HG03103 (cell line): ENCODE measurements at regions not wholly inside any gene's neighbourhood (a gene's known extent, or its start where the extent isn't known, plus 50 kb on each side); places are given as distances from the start of the nearest gene placed in this dataset.
"Not testable (repeated sequence)": the region's sequence is repeated elsewhere in the genome, so short reads cannot be mapped to it uniquely, and the experiment has no call there.

Source experiments
- ATAC-seq: cut with Tn5 transposase; IDR thresholded peaks from one replicate; pipeline ENCODE4 v1.9.1; 2021; ENCODE audit warnings: low read depth; ENCODE audit not compliant: unreplicated experiment

DNA sequence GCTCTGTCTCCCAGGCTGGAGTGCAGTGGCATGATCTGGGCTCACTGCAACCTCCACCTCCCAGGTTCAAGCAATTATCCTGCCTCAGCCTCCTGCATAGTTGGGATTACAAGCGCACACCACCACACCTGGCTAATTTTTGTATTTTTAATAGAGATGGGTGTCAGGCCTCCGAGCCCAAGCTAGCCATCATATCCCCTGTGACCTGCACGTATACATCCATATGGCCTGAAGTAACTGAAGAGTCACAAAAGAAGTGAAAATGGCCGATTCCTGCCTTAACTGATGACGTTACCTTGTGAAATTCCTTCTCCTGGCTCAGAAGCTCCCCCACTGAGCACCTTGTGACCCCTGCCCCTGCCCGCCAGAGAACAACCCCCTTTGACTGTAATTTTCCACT, 109.6 kb upstream of the CLINT1 start:
- not testable (repeated sequence) for ATAC-seq

DNA sequence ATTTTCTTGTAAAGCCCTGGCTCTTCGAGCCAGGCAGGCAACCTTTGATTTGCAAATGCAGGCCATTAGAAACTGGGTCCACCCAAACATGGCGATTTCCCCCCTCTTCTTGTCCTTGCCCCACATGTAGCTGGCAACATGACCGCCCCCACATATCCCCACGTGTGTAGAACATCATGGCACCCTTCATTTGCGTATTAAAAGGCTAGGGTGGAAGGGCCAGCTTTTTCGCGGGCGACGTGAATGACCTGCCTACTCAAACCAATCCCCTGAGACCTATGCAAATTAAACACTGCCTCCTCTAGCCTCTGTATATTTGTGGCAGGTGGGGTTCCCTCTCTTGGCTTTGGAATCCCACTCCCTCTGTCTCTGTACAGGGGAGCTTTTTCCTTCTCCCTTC, 107.0 kb upstream of the CLINT1 start:
- ATAC-seq, result no peak

DNA sequence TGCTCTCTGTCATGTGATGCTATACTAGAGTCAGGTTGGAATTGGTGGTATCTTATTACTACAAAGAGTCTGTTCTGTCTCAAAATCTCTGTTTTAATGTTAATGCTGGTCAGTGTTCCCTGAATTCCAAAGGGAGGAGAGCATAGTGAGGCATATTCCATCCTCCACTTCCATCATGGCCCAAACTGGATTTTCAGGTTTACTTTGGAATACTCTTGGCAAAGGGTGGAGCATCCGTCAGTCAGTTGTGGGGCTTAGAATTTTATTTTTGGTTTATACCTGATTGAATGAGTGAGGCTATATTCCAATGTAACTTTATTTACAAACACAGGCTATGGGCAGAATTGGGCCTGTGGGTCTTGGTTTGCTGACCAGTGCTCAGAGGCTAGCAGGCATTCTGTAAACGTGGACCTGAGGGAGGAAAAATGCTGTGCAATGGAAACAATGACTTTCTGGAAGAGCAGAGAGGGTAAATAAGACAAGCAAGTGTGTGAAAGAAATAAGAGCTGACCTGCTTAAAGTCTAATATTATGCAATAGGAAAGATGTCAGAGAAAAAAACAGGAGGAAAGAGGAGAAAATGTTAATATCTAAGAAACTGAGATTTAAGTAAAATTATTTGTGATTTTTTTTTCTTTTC, 106.2 kb upstream of the CLINT1 start:
- no peak for ATAC-seq

GRCh38 chr5:157963761-157964160, 104.8 kb upstream of the CLINT1 start:
- ATAC-seq, result no peak

DNA sequence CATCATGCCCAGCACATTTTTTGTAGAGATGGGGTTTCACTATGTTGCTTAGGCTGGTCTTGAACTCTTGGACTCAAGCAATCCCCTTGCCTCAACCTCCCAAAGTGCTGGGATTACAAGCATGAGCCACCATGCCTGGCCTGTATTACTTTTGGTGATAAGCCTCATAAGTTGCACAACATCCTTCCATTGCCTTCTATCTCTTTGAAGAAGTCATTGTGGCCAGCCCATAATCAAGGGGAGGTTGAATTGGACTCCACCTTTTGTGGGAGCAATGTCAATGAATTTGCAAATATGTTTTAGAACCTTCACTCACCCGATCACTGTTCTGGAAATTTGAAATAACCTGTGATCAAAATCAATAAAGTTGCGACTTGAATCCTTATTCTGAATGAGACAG, 104.3 kb upstream of the CLINT1 start:
- ATAC-seq, result no peak

DNA sequence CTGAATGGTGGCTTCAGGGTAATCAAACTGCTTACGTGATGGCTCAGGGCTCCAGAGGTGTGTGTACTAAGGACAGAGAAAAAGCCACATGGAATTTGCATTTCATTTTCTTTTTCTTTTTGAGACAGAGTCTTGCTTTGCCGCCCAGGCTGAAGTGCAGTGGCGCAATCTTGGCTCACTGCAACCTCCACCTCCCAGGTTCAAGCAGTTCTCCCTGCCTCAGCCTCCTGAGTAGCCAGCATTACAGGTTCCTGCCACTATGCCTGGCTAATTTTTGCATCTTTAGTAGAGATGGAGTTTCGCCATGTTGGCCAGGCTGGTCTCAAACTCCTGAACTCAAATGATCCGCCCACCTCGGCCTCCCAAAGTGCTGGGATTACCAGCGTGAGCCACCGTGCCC, 103.7 kb upstream of the CLINT1 start:
- not testable (repeated sequence) for ATAC-seq

- ATAC-seq, result no peak
Observed at GRCh38 chr5:157961896-157962590, 103.1 kb upstream of the CLINT1 start.

DNA sequence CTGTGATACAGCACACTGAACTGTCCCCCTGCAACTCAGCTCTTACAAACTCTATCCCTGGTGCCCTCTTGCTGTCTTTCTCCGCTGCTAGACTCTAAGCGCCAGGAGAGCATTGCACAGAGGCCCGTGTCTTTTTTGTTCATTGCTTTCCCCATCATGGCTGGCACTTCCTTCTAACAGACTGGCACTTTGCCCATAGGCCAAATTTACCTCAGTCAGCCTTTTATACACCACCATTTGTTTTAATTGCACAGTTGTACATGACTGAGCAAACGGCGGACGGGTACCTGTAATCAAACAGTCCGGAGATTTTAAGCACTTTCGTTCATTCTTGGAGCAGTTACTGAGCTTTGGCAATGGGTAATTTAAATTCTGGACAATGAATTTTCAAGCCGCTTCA, 102.2 kb upstream of the CLINT1 start:
- ATAC-seq, result no peak

GRCh38 chr5:157959370-157959769, 100.4 kb upstream of the CLINT1 start:
- no peak for ATAC-seq

DNA sequence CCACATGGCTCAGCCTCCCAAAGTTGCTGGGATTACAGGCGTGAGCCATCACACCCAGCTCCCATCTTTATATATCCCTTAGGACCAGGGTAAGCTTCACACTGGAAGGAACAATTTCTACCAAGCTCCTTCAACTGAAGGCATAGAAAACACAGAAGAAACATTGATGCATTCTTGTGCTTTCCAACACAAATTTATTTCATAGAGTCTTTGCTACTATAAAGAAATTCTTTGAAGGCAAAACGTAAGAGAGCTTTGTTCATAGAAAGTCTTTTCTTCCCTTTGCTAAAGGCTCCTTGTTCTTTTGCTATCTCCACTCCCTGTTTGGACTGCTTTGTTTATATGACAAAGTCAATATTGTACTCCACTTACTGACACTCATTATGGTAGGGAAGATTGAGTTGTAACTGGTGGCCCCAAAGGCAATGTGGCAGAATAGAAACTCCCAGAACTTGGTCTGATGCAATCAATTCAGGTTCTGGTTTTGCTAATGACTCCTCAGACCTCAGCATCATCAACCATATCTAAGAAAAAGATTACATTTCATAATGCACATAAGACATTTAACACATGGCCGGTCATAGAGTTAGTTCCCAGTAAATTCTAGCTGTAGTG, 97.4 kb upstream of the CLINT1 start:
- no peak for ATAC-seq

DNA sequence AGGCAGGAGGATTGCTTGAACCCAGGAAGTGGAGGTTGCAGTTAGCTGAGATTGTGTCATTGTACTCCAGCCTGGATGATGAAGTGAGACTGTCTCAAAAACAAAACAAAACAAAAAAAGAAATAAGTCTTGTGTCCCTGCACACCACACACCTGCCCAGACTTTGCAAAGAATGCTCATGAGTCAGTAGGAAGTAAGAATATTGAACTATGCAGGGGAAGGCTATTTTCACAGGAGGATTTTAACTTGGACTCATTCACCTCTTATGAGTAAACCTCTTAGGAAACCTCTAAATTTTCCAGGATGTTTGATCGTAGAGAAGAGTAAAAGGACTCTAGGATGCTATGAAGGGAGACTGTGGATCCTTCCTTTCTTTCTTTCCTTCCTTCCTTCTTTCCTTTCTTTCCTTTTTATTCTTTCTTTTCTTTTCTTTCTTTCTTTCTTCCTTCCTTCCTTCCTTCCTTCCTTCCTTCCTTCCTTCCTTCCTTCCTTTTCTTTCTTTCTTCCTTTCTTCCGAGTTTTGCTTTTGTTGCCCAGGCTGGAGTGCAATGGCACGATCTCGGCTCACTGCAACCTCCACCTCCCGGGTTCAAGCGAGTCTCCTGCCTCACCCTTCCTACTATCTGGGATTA, 96.7 kb upstream of the CLINT1 start:
- no peak for ATAC-seq

- ATAC-seq, result no peak
Observed at GRCh38 chr5:157952374-157952685, 93.4 kb upstream of the CLINT1 start.

DNA sequence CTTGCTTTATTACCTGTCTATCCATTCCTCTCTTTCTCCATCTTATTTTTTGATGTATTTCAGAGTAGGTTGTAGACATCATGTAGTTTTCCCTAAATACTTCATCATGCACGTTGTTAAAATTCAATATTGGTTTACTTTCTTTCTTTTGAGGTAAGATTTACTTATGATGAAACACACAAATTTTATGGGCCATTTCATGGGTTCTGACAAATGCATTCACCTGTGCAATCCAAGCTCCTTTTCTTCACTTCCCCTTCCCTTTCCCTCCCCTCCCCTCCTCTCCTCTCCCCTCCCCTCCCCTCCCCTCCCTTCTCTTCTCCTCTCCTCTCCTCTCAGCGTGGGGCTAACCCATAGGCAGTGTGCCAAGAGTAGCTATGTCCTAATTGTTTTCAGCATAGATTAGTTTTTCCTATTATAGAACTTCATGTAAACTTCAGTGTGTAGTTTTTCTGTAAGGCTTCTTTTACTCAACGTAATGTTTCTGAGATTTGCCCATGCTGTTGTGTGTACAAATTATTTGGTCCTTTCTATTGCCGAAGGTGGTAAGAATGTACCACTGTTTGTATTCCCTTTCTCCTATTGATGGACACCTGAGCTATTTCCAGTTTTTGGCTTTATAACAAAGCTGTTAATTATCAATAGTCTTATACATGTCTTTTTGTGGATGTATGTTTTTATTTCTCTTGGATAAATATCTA, 92.9 kb upstream of the CLINT1 start:
- ATAC-seq, result no peak

DNA sequence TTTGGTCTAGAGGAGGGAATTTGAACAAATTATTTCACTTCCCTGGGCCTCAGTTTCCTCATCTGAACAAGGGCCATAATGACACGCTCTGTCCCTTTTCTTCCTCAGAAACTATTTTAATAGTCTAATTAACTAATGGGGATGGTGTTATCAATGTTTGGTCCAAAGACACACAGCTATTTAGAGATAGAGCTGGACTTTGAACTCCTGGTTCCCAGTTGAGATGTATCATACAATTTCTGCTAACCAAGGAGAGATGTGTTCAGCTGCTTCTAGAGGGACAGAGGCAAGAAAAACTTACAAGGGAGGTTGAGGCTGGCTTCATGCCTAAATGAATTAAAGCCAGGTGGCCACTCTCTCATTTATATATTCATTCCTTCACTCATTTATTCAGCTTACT, 90.6 kb upstream of the CLINT1 start:
- ATAC-seq, result no peak

DNA sequence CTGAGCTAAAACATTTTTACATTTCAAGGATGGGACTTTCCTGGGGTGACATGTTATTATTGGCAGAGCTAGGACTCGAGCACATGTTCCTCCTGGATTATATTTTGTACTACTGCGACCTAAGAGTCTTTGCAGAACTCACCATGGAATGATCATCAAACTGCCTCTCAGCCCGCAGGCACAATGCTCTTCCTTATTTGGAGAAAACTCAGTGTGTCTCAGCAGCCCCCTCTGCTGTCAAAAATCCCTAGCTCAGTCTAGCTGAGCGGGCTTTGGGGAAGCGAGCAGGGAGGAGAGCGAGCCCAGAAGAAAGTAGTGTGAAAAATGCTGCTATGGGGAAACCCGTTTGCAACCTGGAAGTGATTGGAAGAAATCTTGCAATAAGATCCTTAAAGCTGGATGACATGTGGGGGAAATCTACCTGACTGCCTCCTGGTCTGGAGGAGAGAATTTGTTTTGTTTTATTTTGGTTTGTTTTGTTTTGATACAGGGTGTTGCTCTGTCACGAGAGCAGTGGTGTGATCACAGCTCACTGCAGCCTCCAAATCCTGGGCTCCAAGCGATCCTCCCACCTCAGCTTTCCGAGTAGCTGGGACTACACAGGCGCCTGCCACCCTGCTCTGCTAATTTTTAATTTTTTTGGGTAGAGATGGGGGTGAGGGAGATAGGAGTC, 89.9 kb upstream of the CLINT1 start:
- peak; percentile 90 for ATAC-seq

- no peak for ATAC-seq
Observed at GRCh38 chr5:157947156-157947555, 88.2 kb upstream of the CLINT1 start.

- ATAC-seq, result not testable (repeated sequence)
Observed at GRCh38 chr5:157945822-157946221, 86.9 kb upstream of the CLINT1 start.

GRCh38 chr5:157944938-157945337, 86.0 kb upstream of the CLINT1 start:
- no peak for ATAC-seq

GRCh38 chr5:157944077-157944633, 85.2 kb upstream of the CLINT1 start:
- ATAC-seq, result no peak

DNA sequence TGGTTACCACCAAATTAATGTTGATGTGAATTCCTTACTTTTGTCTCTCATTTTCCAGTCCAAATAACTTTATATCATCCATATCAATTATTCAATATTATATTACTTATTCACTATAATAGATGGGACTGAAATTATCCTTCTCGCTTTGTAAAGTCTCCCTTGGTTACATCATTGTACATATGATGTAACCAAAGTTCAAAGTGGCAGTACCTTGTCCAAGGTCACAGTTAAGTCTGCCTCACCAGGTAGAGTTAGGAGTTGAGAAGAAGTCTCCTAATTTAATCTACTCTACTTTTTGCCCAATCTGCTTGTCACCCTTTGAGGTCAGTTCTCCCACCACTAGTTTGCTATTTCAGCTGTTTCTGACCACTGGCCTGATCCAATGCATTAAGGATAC, 83.7 kb upstream of the CLINT1 start:
- ATAC-seq, result no peak
